ENCODE measurements at regions not wholly inside any gene's neighbourhood (a gene's known extent, or its start where the extent isn't known, plus 50 kb on each side); places are given as distances from the start of the nearest gene placed in this dataset.

GRCh38 chr13:99039718-99040280 is 61.9 kb upstream of the DOCK9 start:
- Histone ChIP-seq H3K4me1 (ENCODE audit: control insufficient read depth in 2 of 2, insufficient read depth in 2 of 2, low read length in 1 of 2) (peaks cover 4 to 5% of the 10 kb centered on the region in 2 donors), H3K9me3 (ENCODE audit: control insufficient read depth in 2 of 2, insufficient read depth in 1 of 2, low read depth in 1 of 2, low read length in 1 of 2) (no peaks in the 10 kb centered on the region), H3K36me3 (ENCODE audit: control insufficient read depth in 2 of 2, insufficient read depth in 2 of 2, low read length in 1 of 2) (no peaks in the 10 kb centered on the region), H3K27ac (ENCODE audit: low read depth in 2 of 2, low read length in 1 of 2) (no peak overlapping the region), H3K27me3 (ENCODE audit: control insufficient read depth in 1 of 2, insufficient read depth in 2 of 2, low read length in 2 of 2) (no peaks in the 10 kb centered on the region), H3K4me3 (ENCODE audit: low read depth in 1 of 2, low read length in 2 of 2) (no peak overlapping the region)
- WGBS, 2 donors = 96 to 98% methylated on average over 2 of the region's 2 CpGs

DNA sequence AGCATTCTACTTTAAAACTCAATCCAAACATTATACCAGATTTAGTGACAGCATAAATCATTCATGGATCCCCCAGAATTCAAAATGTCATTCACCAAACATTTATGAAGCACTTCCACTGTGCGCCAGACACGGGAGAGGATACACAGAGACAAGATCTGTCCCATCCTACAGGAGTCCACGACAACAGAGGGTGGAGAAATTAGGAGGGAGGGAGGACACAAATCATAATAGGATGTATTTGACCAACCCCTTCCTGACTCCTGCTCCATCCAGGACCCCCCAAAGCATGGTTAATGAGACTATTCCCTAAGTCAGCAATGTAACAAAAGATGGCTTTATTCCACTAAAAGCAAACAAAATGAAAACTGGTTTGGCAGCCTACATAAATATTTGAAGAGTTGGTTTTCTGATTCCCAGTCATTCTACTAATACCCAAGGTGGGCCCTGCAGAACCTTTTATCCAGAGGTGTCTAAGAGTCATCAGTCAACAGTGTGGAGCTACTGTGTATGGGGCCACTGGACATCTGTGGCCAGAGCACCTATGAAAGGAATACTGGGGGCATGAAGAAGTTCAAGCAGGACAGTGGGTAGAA is 62.8 kb upstream of the DOCK9 start:
- H3K27ac ChIP-seq (ENCODE audit: low read depth in 2 of 2, low read length in 1 of 2) = peak overlapping the region in 1 of 2 donors; percentile 42
- no peaks in the 10 kb centered on the region for H3K9me3 ChIP-seq (ENCODE audit: control insufficient read depth in 2 of 2, insufficient read depth in 1 of 2, low read depth in 1 of 2, low read length in 1 of 2)
- no peaks in the 10 kb centered on the region for H3K27me3 ChIP-seq (ENCODE audit: control insufficient read depth in 1 of 2, insufficient read depth in 2 of 2, low read length in 2 of 2)
- no peaks in the 10 kb centered on the region for H3K36me3 ChIP-seq (ENCODE audit: control insufficient read depth in 2 of 2, insufficient read depth in 2 of 2, low read length in 1 of 2)
- 62 to 73% methylated on average over 3 of the region's 3 CpGs for WGBS, 2 donors
- H3K4me3 ChIP-seq (ENCODE audit: low read depth in 1 of 2, low read length in 2 of 2) = no peak overlapping the region
- H3K4me1 ChIP-seq (ENCODE audit: control insufficient read depth in 2 of 2, insufficient read depth in 2 of 2, low read length in 1 of 2) = peaks cover 4 to 5% of the 10 kb centered on the region in 2 donors

DNA sequence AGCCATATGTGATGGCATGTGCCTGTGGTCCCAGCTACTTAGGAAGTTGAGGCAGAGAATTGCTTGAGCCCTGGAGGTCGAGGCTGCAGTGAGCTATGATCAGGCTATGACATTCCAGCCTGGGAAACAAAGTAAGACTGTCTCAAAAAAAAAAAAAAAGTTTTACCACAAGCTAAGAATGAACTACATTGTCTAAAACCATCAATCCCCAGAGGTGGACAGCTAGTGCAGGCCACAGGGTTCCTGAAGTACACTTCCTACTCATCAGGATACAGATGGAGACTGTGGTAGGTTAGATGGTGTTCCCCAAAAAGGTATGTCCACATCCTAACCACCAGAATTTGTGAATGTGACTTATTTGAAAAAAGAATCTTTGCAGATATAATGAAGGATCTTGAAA is 63.5 kb upstream of the DOCK9 start:
- Histone ChIP-seq H3K9me3 (ENCODE audit: control insufficient read depth in 2 of 2, insufficient read depth in 1 of 2, low read depth in 1 of 2, low read length in 1 of 2) (no peaks in the 10 kb centered on the region), H3K4me3 (ENCODE audit: low read depth in 1 of 2, low read length in 2 of 2) (no peak overlapping the region), H3K27me3 (ENCODE audit: control insufficient read depth in 1 of 2, insufficient read depth in 2 of 2, low read length in 2 of 2) (no peaks in the 10 kb centered on the region), H3K36me3 (ENCODE audit: control insufficient read depth in 2 of 2, insufficient read depth in 2 of 2, low read length in 1 of 2) (no peaks in the 10 kb centered on the region), H3K27ac (ENCODE audit: low read depth in 2 of 2, low read length in 1 of 2) (no peak overlapping the region), H3K4me1 (ENCODE audit: control insufficient read depth in 2 of 2, insufficient read depth in 2 of 2, low read length in 1 of 2) (peaks cover 4 to 5% of the 10 kb centered on the region in 2 donors)
- 83 to 85% methylated on average over 1 of the region's 1 CpG for WGBS, 2 donors

- Histone ChIP-seq H3K9me3 (ENCODE audit: control insufficient read depth in 2 of 2, insufficient read depth in 1 of 2, low read depth in 1 of 2, low read length in 1 of 2) (no peaks in the 10 kb centered on the region), H3K27ac (ENCODE audit: low read depth in 2 of 2, low read length in 1 of 2) (peak overlapping the region in 1 of 2 donors; percentile 30), H3K27me3 (ENCODE audit: control insufficient read depth in 1 of 2, insufficient read depth in 2 of 2, low read length in 2 of 2) (no peaks in the 10 kb centered on the region), H3K4me3 (ENCODE audit: low read depth in 1 of 2, low read length in 2 of 2) (no peak overlapping the region), H3K4me1 (ENCODE audit: control insufficient read depth in 2 of 2, insufficient read depth in 2 of 2, low read length in 1 of 2) (peaks cover 4 to 5% of the 10 kb centered on the region in 2 donors), H3K36me3 (ENCODE audit: control insufficient read depth in 2 of 2, insufficient read depth in 2 of 2, low read length in 1 of 2) (no peaks in the 10 kb centered on the region)
- WGBS, 2 donors = 83 to 89% methylated on average over 5 of the region's 5 CpGs
Measured at GRCh38 chr13:99041788-99042187, 63.9 kb upstream of the DOCK9 start.

DNA sequence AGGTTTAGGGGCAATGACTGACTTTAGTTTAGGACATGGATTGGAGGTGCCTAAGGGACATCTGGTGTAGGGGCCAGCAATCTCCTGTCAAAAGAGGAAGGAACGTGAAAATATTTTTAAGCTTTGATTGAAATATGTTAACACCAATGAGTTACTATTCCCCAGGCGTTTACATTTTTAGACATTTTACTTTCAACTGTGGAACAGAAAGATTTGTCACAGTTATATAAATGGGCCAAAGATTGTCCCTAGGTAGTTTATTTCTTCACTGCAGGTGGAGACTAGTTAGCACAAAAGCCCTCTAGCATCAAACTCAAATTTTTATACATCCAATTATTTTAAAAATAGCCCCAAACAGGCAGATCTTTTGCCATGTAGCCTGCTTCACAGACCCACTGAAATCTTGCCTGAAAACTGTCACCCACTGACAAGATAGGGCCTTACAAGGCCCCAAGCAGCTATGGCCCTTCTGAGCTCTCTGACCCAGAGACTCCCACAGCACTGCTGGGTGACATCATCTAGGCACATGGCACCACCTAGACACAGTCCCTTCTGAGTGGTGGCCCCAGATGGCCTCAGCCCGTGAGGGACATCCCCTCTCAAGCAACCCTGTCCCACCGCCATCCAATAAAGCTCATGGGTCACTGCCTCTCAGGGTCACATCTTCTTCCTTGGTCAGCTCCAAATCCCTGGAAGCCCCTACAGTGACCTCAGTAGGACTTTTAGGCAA is 64.8 kb upstream of the DOCK9 start:
- Histone ChIP-seq H3K27me3 (ENCODE audit: control insufficient read depth in 1 of 2, insufficient read depth in 2 of 2, low read length in 2 of 2) (no peaks in the 10 kb centered on the region), H3K27ac (ENCODE audit: low read depth in 2 of 2, low read length in 1 of 2) (peak overlapping the region in 1 of 2 donors; percentile 46), H3K4me1 (ENCODE audit: control insufficient read depth in 2 of 2, insufficient read depth in 2 of 2, low read length in 1 of 2) (peaks cover 4 to 5% of the 10 kb centered on the region in 2 donors)

GRCh38 chr13:99043831-99044231 is 66.0 kb upstream of the DOCK9 start:
- Histone ChIP-seq H3K9me3 (ENCODE audit: control insufficient read depth in 2 of 2, insufficient read depth in 1 of 2, low read depth in 1 of 2, low read length in 1 of 2) (no peaks in the 10 kb centered on the region), H3K4me1 (ENCODE audit: control insufficient read depth in 2 of 2, insufficient read depth in 2 of 2, low read length in 1 of 2) (peaks cover 4 to 5% of the 10 kb centered on the region in 2 donors), H3K4me3 (ENCODE audit: low read depth in 1 of 2, low read length in 2 of 2) (no peak overlapping the region), H3K27me3 (ENCODE audit: control insufficient read depth in 1 of 2, insufficient read depth in 2 of 2, low read length in 2 of 2) (no peaks in the 10 kb centered on the region), H3K27ac (ENCODE audit: low read depth in 2 of 2, low read length in 1 of 2) (peak overlapping the region; percentile 23 to 63), H3K36me3 (ENCODE audit: control insufficient read depth in 2 of 2, insufficient read depth in 2 of 2, low read length in 1 of 2) (no peaks in the 10 kb centered on the region)
- 66 to 71% methylated on average over 4 of the region's 4 CpGs for WGBS, 2 donors

More for the DNA sequence above, 64.8 kb upstream of the DOCK9 start:
- WGBS, 2 donors = 84 to 88% methylated on average over 4 of the region's 4 CpGs
- H3K4me3 ChIP-seq (ENCODE audit: low read depth in 1 of 2, low read length in 2 of 2) = no peak overlapping the region
- H3K9me3 ChIP-seq (ENCODE audit: control insufficient read depth in 2 of 2, insufficient read depth in 1 of 2, low read depth in 1 of 2, low read length in 1 of 2) = no peaks in the 10 kb centered on the region
- no peaks in the 10 kb centered on the region for H3K36me3 ChIP-seq (ENCODE audit: control insufficient read depth in 2 of 2, insufficient read depth in 2 of 2, low read length in 1 of 2)

DNA sequence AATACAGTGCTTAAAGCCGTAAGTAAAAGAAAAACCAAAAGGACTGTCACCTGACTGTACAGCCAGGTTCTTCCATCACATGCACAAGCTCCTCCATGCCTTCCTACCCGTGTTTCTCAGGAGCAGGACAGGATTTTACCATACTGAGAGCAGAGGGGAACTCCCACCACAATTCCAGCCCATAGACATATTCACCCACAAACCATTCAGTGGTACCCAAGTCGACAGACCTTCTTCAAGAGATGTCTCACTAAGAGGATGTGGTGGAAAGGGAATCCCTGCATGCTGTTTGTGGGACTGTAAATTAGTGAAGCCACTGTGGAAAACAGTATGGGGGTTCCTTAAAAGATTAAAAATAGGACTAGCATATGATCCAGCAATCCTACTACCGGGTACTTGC is 66.9 kb upstream of the DOCK9 start:
- Histone ChIP-seq H3K4me3 (ENCODE audit: low read depth in 1 of 2, low read length in 2 of 2) (no peak overlapping the region), H3K4me1 (ENCODE audit: control insufficient read depth in 2 of 2, insufficient read depth in 2 of 2, low read length in 1 of 2) (peaks cover 6 to 8% of the 10 kb centered on the region in 2 donors), H3K27ac (ENCODE audit: low read depth in 2 of 2, low read length in 1 of 2) (peak overlapping the region; percentile 26 to 33), H3K36me3 (ENCODE audit: control insufficient read depth in 2 of 2, insufficient read depth in 2 of 2, low read length in 1 of 2) (no peaks in the 10 kb centered on the region), H3K27me3 (ENCODE audit: control insufficient read depth in 1 of 2, insufficient read depth in 2 of 2, low read length in 2 of 2) (no peaks in the 10 kb centered on the region), H3K9me3 (ENCODE audit: control insufficient read depth in 2 of 2, insufficient read depth in 1 of 2, low read depth in 1 of 2, low read length in 1 of 2) (no peaks in the 10 kb centered on the region)
- 76 to 77% methylated on average over 4 of the region's 4 CpGs for WGBS, 2 donors

GRCh38 chr13:99045396-99045795 is 67.5 kb upstream of the DOCK9 start:
- Histone ChIP-seq H3K36me3 (ENCODE audit: control insufficient read depth in 2 of 2, insufficient read depth in 2 of 2, low read length in 1 of 2) (no peaks in the 10 kb centered on the region), H3K9me3 (ENCODE audit: control insufficient read depth in 2 of 2, insufficient read depth in 1 of 2, low read depth in 1 of 2, low read length in 1 of 2) (no peaks in the 10 kb centered on the region), H3K4me3 (ENCODE audit: low read depth in 1 of 2, low read length in 2 of 2) (no peak overlapping the region), H3K4me1 (ENCODE audit: control insufficient read depth in 2 of 2, insufficient read depth in 2 of 2, low read length in 1 of 2) (peaks cover 6 to 8% of the 10 kb centered on the region in 2 donors), H3K27ac (ENCODE audit: low read depth in 2 of 2, low read length in 1 of 2) (peak overlapping the region; percentile 74 to 93), H3K27me3 (ENCODE audit: control insufficient read depth in 1 of 2, insufficient read depth in 2 of 2, low read length in 2 of 2) (no peaks in the 10 kb centered on the region)
- 41 to 59% methylated on average over 1 of the region's 1 CpG for WGBS, 2 donors

GRCh38 chr13:99046851-99047250 is 69.0 kb upstream of the DOCK9 start:
- no peaks in the 10 kb centered on the region for H3K36me3 ChIP-seq (ENCODE audit: control insufficient read depth in 2 of 2, insufficient read depth in 2 of 2, low read length in 1 of 2)
- H3K4me3 ChIP-seq (ENCODE audit: low read depth in 1 of 2, low read length in 2 of 2) = no peak overlapping the region
- no peaks in the 10 kb centered on the region for H3K9me3 ChIP-seq (ENCODE audit: control insufficient read depth in 2 of 2, insufficient read depth in 1 of 2, low read depth in 1 of 2, low read length in 1 of 2)
- peaks cover 13 to 14% of the 10 kb centered on the region in 2 donors for H3K4me1 ChIP-seq (ENCODE audit: control insufficient read depth in 2 of 2, insufficient read depth in 2 of 2, low read length in 1 of 2)
- no peaks in the 10 kb centered on the region for H3K27me3 ChIP-seq (ENCODE audit: control insufficient read depth in 1 of 2, insufficient read depth in 2 of 2, low read length in 2 of 2)
- H3K27ac ChIP-seq (ENCODE audit: low read depth in 2 of 2, low read length in 1 of 2) = peak overlapping the region; percentile 74 to 93
- WGBS, 2 donors = 23 to 46% methylated on average over 4 of the region's 4 CpGs
